GM21515 (cell line): ENCODE measurements at regions not wholly inside any gene's neighbourhood (a gene's known extent, or its start where the extent isn't known, plus 50 kb on each side); places are given as distances from the start of the nearest gene placed in this dataset.
"Not testable (repeated sequence)": the region's sequence is repeated elsewhere in the genome, so short reads cannot be mapped to it uniquely, and the experiment has no call there.

Experiments used
- ATAC-seq: cut with Tn5 transposase; IDR thresholded peaks from one replicate; pipeline ENCODE4 v1.9.1; 2021; ENCODE audit not compliant: unreplicated experiment

GRCh38 chr9:129439242-129439641 is 181.7 kb downstream of the C9orf50 start:
- no peak for ATAC-seq

GRCh38 chr9:129437626-129438323 is 183.1 kb downstream of the C9orf50 start:
- no peak for ATAC-seq

- ATAC-seq: no peak
These were observed 183.9 kb downstream of the C9orf50 start for GRCh38 chr9:129436751-129437625.

GRCh38 chr9:129435988-129436717 is 184.7 kb downstream of the C9orf50 start:
- no peak for ATAC-seq

- no peak for ATAC-seq
These were observed 185.6 kb downstream of the C9orf50 start for GRCh38 chr9:129435291-129435690.

GRCh38 chr9:129434187-129434586 is 186.7 kb downstream of the C9orf50 start:
- ATAC-seq: no peak

GRCh38 chr9:129432297-129433154 is 188.4 kb downstream of the C9orf50 start:
- ATAC-seq: no peak

- ATAC-seq: no peak
These were observed 189.8 kb downstream of the C9orf50 start for GRCh38 chr9:129430940-129431643.

GRCh38 chr9:129428864-129429577 is 191.9 kb downstream of the C9orf50 start:
- ATAC-seq: no peak

- no peak for ATAC-seq
These were observed 193.8 kb downstream of the C9orf50 start for GRCh38 chr9:129427149-129427548.

GRCh38 chr9:129423755-129424154 is 197.1 kb downstream of the C9orf50 start:
- ATAC-seq: not testable (repeated sequence)

GRCh38 chr9:129423216-129423615 is 197.7 kb downstream of the C9orf50 start:
- ATAC-seq: no peak

GRCh38 chr9:129422843-129423192 is 198.1 kb downstream of the C9orf50 start:
- ATAC-seq: no peak

GRCh38 chr9:129422032-129422842 is 198.7 kb downstream of the C9orf50 start:
- no peak for ATAC-seq

- ATAC-seq: no peak
These were observed 199.5 kb downstream of the C9orf50 start for GRCh38 chr9:129421371-129421770.

- no peak for ATAC-seq
These were observed 200.2 kb downstream of the C9orf50 start for GRCh38 chr9:129420721-129421120.

- ATAC-seq: no peak
These were observed 201.5 kb downstream of the C9orf50 start for GRCh38 chr9:129419382-129419899.

- no peak for ATAC-seq
These were observed 202.4 kb downstream of the C9orf50 start for GRCh38 chr9:129418451-129418850.
